ENCODE measurements at regions not wholly inside any gene's neighbourhood (a gene's known extent, or its start where the extent isn't known, plus 50 kb on each side); places are given as distances from the start of the nearest gene placed in this dataset.

DNA sequence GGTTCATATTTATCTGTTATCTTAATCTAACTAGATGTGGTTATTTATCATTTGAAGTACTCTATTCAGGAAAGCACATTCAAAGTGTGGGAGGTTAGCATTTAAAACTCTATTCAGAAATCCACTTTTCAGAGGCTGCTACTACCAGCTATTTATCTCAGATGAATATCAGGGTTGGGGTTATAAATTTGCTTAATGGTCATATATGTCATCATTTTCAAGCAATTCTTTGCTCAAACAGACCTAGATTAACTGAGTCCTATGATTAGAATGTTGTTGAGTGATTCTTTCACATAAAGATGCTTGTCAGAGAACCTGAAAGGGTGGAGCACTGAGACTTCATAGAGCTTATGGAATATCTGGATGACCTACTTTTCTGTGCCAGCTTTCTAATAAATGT lies 436.9 kb upstream of the TGFBR2 start:
- DNase-seq (ENCODE audit: low read depth): no peak

DNA sequence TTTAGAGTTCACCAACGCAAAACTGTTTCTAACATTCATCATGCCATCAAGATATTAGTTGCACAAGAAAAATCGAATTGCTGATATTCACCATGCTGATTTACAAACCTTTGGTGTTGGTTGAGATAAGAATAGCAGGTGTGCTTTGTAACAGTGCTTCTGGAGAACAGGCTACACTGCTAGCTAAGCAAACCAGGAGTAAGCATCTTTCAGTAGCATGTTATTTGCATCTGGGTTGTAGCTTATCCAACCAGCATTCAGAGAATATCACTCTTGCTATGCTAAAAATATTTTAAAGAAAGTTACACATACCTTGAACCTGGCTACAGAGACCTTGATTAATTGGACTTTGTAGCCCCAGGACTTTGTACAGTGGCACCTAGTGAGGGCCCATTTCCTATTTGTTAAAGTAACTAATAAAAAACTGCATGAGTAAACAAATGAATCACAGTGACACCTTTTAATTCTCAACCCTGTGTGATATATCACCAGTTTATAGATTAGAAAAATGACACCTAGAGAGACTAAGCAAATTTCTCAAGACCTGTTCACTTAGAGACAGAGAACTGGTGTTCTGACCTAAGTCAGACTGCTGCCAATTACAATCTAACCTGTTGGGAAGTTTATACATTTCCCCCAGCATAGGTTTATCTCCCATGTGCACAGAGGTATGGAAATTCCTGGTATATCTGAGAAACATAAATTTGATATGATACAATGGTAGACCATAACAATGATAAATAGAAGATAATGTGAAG lies 435.5 kb upstream of the TGFBR2 start:
- DNase-seq (ENCODE audit: low read depth): no peak

- DNase-seq (ENCODE audit: low read depth): no peak
Measured at GRCh38 chr3:30174357-30174756, 432.0 kb upstream of the TGFBR2 start.

DNA sequence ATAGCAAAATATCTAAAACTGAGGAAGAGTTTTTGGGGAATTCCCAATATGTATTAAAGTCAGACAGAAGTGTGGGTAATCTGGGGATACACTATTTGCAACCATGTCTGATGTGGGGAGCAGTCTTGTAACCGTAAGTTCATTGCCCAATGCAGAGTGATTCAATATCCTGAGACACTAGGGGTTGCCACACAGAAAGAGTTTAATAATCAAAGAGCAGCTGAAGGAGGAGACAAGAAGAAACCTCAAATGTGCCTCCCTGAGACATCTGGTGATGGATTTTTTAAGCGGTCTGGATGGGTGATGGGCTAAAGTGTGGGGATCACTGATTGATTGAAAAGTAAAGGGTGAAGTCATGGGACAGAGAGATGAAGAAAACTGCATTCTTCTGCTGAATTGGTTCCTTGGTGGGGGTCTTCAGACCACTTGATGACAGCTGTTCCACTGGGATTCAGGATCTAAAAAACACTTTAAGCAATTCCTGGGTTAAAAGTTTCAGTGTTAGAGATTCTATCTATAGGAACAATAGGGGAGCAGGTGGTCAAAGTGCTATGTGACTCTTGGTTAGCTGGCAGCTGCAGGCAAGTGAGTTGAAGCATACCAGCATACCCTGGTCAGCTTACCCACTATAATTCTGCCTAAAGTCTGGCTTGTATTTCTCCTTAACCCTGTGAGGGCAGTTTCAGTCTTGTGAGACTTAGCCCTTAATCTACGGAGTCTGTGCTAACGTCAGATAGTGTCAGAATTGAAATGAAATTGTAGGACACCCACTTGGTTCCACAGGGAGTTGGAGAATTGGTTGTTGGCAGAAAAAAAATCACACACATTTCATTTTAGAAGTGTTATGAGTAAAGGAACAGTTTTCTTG lies 425.9 kb upstream of the TGFBR2 start:
- no peak for DNase-seq (ENCODE audit: low read depth)

- no peak for DNase-seq (ENCODE audit: low read depth)
Measured at GRCh38 chr3:30181178-30181465, 425.3 kb upstream of the TGFBR2 start.

GRCh38 chr3:30181581-30181980 lies 424.8 kb upstream of the TGFBR2 start:
- no peak for DNase-seq (ENCODE audit: low read depth)

DNA sequence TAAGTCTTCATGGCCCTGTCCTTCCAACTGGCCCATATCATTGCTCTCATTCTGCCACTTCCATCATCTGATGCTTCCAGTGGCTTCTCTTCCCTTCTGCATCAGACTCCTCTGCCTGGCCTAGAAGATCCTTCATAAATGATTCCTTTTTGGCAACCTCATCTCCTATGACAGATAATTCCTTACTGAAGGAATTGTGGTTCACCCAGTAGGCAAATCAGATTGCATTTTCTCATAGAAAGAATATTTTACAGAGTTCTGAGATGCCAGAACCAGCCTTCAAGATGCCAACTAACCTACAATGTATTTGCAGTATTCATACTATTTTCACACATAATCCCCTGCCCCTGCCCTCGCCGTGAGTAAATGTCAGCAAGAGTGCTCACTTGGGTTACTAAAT lies 423.0 kb upstream of the TGFBR2 start:
- no peak for DNase-seq (ENCODE audit: low read depth)

DNA sequence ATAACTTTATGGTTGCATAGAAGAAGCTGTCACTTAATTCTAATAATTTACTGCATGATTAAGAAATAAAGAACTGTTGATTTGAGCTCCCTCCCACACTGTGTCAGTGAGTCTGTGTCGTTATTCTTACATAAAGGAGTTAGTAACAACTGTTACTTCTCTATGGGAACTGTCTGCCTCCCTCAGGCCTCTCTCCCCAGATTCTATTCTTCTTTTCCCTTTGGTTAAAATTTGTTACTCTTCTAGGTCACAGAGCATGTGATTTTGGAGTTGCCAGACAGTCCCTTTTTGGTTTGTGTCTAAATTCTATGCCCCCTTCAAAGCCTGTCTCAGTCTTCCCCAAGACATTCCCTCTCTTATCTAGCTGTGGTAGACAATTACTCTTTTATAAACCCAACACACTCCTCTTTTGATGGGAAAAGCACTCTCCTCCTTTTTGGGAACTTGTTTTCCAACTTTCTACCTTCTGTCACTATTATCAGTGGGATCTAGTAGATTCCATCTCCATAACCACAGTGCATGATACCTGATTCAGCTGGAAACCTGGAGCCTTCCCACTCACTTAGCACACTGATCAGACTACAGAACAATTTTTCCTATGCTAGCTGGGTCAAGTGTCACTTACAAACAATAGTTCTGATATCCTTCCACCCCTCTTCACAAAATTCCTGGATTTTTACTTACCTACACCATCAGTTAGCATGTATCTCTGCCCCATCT lies 422.1 kb upstream of the TGFBR2 start:
- no peak for DNase-seq (ENCODE audit: low read depth)

GRCh38 chr3:30185872-30186271 lies 420.5 kb upstream of the TGFBR2 start:
- no peak for DNase-seq (ENCODE audit: low read depth)

DNA sequence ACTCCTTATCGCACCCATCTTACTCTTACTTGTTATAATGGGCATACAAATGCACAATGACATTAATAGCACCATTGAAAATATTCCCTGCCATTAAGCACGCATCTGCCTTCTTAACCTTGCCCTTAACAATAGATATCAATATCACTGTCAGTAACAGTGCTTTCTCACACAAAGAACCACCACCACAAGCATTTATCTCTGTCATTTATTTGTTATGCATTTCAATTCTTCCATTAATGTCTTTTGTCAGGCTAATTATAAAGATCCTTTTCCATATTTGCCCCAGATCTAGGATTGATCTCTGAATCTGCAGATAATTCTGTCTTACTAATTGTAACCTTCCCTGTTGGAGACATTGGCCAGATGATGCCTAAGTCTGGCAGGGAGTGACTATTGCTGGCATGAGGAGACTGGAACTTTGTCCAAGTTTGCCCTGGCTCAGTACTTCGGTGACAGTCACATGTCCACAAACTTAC lies 419.6 kb upstream of the TGFBR2 start:
- no peak for DNase-seq (ENCODE audit: low read depth)

GRCh38 chr3:30187366-30187765 lies 419.0 kb upstream of the TGFBR2 start:
- DNase-seq (ENCODE audit: low read depth): no peak

GRCh38 chr3:30188713-30189112 lies 417.7 kb upstream of the TGFBR2 start:
- DNase-seq (ENCODE audit: low read depth): no peak

DNA sequence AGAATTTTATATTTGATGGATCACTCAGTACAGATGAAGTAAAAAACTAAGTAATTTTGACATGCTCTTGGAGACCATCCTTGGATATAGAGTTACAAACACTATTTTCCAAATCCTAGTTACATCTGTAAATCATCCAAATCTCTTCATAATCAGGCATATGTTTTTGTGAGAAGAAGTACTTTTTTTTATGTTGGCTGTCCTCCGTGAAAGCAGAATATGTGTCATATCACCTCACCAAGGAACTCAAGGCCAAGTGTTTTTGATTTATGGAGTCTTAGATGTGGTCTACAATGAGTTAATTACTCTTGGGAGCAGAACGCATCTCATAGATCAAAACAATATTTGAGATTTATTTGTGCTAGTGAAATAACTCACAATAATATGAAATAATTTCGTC lies 416.5 kb upstream of the TGFBR2 start:
- DNase-seq (ENCODE audit: low read depth): no peak

GRCh38 chr3:30193625-30194044 lies 412.8 kb upstream of the TGFBR2 start:
- no peak for DNase-seq (ENCODE audit: low read depth)

DNA sequence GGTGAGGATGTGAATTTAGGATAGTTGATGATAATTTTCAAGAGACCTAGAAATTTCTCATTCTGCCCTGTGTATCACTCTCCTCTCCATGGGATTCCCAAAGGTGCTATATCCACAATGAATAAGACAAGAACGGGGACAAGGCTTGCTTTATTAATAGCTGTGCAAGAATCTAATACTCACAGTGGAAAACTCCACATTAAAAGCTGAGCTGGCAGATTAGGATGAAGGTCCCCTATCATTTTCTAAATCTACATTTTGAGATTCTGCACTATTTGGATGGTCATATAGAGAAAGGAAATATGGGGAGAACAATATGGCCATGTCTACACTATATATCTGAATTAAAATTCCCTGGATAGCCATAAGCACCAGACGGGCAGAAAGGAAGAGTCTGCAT lies 411.0 kb upstream of the TGFBR2 start:
- no peak for DNase-seq (ENCODE audit: low read depth)

- no peak for DNase-seq (ENCODE audit: low read depth)
Measured at GRCh38 chr3:30198162-30198561, 408.2 kb upstream of the TGFBR2 start.

DNA sequence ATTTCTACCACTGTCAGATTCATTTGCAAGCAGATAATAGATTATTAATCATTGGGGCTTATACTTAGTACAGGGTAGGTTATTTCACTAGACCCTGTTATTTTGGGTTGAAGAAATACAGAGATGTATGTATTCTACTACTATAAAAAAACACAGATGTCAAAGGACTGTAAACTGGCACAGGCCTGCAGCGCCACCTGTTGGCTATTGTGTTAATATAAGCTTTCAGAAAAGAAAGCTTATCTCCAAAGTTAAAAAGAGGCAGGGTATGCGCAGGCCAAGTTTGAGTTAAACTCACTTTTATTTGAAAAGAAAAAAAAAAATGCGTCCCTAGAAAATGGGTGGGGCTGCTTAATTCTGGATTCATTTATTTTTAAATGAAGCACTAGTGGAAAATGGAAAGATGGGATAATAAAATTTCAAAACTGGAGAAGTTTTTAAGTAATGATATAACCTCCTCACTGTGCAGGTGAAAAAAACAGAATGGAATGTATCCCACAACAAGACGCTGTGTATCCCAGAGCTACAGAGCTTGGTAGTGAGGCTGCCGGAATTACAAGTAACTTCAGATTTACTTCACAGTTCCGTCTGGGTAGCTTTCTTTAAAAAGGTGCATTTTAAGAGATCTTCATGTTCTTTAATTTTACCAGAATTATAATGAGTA lies 407.2 kb upstream of the TGFBR2 start:
- DNase-seq (ENCODE audit: low read depth): peak; percentile 43

DNA sequence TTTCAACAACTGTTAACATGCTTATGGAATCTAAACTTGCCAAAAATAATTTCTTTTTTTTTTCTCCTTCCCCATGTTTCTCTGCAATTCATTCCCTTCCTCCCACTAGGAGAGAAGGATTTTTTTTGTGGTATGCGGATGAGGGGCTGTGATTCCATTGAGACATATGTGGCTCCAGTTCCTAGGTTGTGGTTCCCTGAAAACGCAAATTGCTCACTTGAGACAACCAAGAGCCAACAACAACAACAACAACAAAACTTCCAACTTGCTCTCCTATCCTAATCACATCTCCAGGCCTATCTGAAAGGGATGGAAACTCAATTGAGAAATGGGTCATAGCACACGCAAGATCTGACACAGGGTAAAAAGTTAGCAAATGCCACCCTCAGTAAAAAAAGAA lies 406.5 kb upstream of the TGFBR2 start:
- DNase-seq (ENCODE audit: low read depth): peak; percentile 49

DNA sequence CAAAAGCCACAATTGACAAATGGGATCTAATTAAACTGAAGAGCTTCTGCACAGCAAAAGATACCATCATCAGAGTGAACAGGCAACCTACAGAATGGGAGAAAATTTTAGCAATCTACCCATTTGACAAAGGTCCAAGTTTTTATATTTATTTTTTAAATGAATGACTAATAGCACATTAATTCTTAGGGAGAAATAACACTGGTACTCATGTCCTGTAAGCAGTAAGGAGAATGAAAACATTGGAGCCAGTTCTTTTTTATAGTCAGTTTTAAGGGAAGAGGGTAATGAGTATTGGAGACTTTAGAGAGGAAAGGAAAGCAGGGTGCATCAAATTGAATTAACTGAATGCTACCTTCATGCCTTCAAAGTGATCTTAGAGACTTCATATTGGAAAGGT lies 404.7 kb upstream of the TGFBR2 start:
- DNase-seq (ENCODE audit: low read depth): no peak

GRCh38 chr3:30203301-30203700 lies 403.1 kb upstream of the TGFBR2 start:
- DNase-seq (ENCODE audit: low read depth): no peak

DNA sequence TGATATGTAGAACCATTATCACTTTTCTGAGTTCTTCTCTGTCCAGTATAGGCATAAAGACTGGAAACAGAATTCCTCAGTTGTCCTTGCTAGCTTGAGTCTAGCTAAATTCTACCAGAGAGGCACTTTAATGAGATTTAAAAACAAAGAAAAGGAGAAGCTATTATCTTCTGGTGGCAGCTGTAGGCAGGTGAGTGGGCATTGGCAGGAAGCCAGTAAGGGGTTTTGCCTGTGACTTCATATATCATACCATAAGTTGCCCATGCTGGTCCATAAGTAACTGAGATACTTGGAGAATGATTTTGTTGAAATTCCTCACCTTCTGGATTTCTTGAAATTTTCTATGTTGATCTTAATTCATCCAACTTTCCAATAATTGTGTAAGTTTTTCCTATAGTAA lies 402.3 kb upstream of the TGFBR2 start:
- no peak for DNase-seq (ENCODE audit: low read depth)

- no peak for DNase-seq (ENCODE audit: low read depth)
Measured at GRCh38 chr3:30206051-30206450, 400.4 kb upstream of the TGFBR2 start.

Measured in stromal cell of bone marrow (primary cell).